SU-DHL-6 (cell line): ENCODE measurements at regions not wholly inside any gene's neighbourhood (a gene's known extent, or its start where the extent isn't known, plus 50 kb on each side); places are given as distances from the start of the nearest gene placed in this dataset.

Experiments
- H2AFZ ChIP-seq: fragments of 200-600 bp; sonication (generic); 2 replicates; pipeline ENCODE4 v1.6.1; 2014; ENCODE audit warnings: low read depth, mild to moderate bottlenecking, moderate library complexity, mixed read lengths, antibody characterized with exemption, low read length; ENCODE audit not compliant: severe bottlenecking
- H3F3A ChIP-seq: fragments of 200-600 bp; shearing (Covaris generic); 2 replicates; pipeline ENCODE4 v1.6.0; 2016; ENCODE audit warnings: antibody characterized with exemption, mild to moderate bottlenecking; ENCODE audit not compliant: insufficient read depth
- H3K27ac ChIP-seq: fragments of 200-600 bp; sonication (generic); 2 replicates; pipeline ENCODE4 v1.5.1; 2016; ENCODE audit warnings: low read depth, mild to moderate bottlenecking, low read length, moderate library complexity, mixed read lengths
- H3K27me3 ChIP-seq: fragments of 200-600 bp; sonication (generic), shearing (Covaris generic); 2 replicates; pipeline ENCODE4 v1.6.0; 2014; ENCODE audit warnings: mild to moderate bottlenecking, low read length
- H3K36me3 ChIP-seq: fragments of 200-600 bp; sonication (generic); 2 replicates; pipeline ENCODE4 v1.6.1; 2014; ENCODE audit warnings: mild to moderate bottlenecking, low read length, mixed read lengths
- H3K4me2 ChIP-seq: fragments of 300-600, 200-600 bp; shearing (Covaris generic), sonication (generic); 2 replicates; pipeline ENCODE4 v1.6.0; 2014; ENCODE audit warnings: low read length, low read depth, mild to moderate bottlenecking; ENCODE audit not compliant: poor library complexity, severe bottlenecking
- H3K4me3 ChIP-seq: fragments of 200-600 bp; sonication (generic); 2 replicates; pipeline ENCODE4 v1.5.1; 2014; ENCODE audit warnings: antibody characterized with exemption, low read length, mild to moderate bottlenecking, mixed read lengths; ENCODE audit not compliant: insufficient read depth, poor library complexity, severe bottlenecking
- H3K79me2 ChIP-seq: fragments of 200-600 bp; sonication (generic); 2 replicates; pipeline ENCODE4 v1.6.1; 2014; ENCODE audit warnings: mild to moderate bottlenecking, low read length, moderate library complexity; ENCODE audit not compliant: insufficient read depth
- H3K9ac ChIP-seq: fragments of 200-600 bp; sonication (generic); 2 replicates; pipeline ENCODE4 v1.7.0; 2014; ENCODE audit warnings: mild to moderate bottlenecking, low read length
- H3K9me2 ChIP-seq: fragments of 200-600 bp; sonication (generic); replicated peaks from 2 replicates; pipeline ENCODE4 v1.6.1; 2014; ENCODE audit warnings: low read length; ENCODE audit not compliant: insufficient read depth
- H3K9me3 ChIP-seq: fragments of 200-600 bp; sonication (generic); 2 replicates; pipeline ENCODE4 v1.6.1; 2014; ENCODE audit warnings: low read length, mixed read lengths; ENCODE audit not compliant: insufficient read depth
- H4K20me1 ChIP-seq: fragments of 200-600 bp; sonication (generic); 2 replicates; pipeline ENCODE4 v1.6.1; 2014; ENCODE audit warnings: low read depth, mild to moderate bottlenecking, antibody characterized with exemption, low read length, moderate library complexity, mixed read lengths
- EZH2phosphoT487 ChIP-seq: fragments of 200-600 bp; sonication (generic), shearing (Covaris generic); conservative IDR thresholded peaks from 2 replicates; pipeline ENCODE4 v1.6.1; 2018; ENCODE audit warnings: mild to moderate bottlenecking, antibody characterized with exemption, low read length, moderate library complexity, mixed read lengths
- TF ChIP-seq, protein P1 (sequence below): fragments of 200-600 bp; sonication (generic); IDR thresholded peaks from one replicate; pipeline ENCODE4 v1.5.1; 2017; ENCODE audit warnings: antibody characterized with exemption, mild to moderate bottlenecking, low read length, moderate library complexity; ENCODE audit not compliant: insufficient read depth, poor library complexity, severe bottlenecking

DNA sequence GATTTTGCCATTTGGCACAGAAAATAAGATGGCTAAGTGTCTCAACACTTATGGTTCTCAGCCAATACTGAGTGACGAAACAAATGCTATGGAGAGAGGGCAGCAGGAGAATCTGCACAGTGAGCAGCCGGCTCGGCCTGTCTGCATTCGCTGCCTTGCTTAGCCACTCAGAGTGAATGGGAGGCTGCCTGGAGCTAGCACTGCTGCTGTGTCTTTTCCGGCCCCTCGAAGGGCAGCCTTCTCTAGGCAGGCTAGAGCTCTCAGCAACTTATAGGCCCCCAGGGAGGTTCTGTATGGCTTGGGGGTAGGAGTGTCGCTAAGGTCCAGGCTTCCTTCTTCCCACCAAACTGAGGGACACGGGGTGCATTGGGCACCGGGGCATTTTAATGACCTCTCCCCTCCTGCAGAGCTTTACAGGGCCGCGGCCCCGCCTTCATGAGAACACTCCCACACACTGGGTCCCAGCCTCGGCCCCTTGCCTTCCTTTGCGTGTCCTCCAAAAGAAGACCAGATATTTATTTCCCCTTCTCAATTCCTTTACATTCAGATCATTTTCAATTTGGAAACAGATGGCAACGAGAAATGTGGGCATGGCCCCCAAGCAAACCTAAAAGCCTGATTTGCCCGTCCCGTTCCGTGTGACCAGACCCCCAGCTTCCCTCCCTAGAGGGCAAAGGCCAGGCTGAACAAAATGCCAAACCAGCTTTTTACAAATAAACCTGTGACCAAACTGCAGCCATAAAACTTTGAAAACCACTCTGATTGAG, 670.9 kb downstream of the TOX3 start:
- TF ChIP-seq, protein P1, sequence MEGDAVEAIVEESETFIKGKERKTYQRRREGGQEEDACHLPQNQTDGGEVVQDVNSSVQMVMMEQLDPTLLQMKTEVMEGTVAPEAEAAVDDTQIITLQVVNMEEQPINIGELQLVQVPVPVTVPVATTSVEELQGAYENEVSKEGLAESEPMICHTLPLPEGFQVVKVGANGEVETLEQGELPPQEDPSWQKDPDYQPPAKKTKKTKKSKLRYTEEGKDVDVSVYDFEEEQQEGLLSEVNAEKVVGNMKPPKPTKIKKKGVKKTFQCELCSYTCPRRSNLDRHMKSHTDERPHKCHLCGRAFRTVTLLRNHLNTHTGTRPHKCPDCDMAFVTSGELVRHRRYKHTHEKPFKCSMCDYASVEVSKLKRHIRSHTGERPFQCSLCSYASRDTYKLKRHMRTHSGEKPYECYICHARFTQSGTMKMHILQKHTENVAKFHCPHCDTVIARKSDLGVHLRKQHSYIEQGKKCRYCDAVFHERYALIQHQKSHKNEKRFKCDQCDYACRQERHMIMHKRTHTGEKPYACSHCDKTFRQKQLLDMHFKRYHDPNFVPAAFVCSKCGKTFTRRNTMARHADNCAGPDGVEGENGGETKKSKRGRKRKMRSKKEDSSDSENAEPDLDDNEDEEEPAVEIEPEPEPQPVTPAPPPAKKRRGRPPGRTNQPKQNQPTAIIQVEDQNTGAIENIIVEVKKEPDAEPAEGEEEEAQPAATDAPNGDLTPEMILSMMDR, result no peak
- no peak for TF ChIP-seq EZH2phosphoT487
- no peak overlapping the region for H3K9ac ChIP-seq
- H3K27me3 ChIP-seq, result no peaks in the 10 kb centered on the region
- no peak overlapping the region for H3K4me3 ChIP-seq
- H3K79me2 ChIP-seq, result no peaks in the 10 kb centered on the region
- no peaks in the 10 kb centered on the region for H3F3A ChIP-seq
- H2AFZ ChIP-seq, result no peak overlapping the region
- H3K36me3 ChIP-seq, result no peaks in the 10 kb centered on the region
- no peak overlapping the region for H3K4me2 ChIP-seq
- H3K27ac ChIP-seq, result no peak overlapping the region
- no peaks in the 10 kb centered on the region for H4K20me1 ChIP-seq
- no peaks in the 10 kb centered on the region for H3K9me3 ChIP-seq
- H3K9me2 ChIP-seq, result no peaks in the 10 kb centered on the region

DNA sequence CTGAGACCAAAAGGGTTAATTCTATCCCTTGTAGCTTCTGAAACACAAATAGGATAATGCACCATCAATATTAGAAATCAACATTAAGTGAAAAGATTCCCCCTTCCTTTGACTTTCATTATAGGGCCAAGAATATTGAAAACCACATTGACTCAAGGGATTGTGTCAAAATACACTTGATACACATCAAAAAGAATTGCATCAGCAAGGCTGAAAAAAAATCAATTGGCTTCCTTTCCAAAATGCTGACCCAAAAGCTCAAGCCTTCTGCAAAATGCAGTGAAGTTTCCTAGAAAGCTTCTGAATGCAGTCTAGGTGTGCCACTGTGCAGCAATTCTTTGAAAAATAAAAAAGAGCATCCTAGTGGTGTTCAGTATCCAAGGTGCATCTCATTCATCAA, 674.4 kb downstream of the TOX3 start:
- no peaks in the 10 kb centered on the region for H3K79me2 ChIP-seq
- H2AFZ ChIP-seq, result no peak overlapping the region
- H3K27me3 ChIP-seq, result no peaks in the 10 kb centered on the region
- no peak overlapping the region for H3K4me3 ChIP-seq
- H4K20me1 ChIP-seq, result no peaks in the 10 kb centered on the region
- H3K9me3 ChIP-seq, result no peaks in the 10 kb centered on the region
- no peak overlapping the region for H3K9ac ChIP-seq
- no peaks in the 10 kb centered on the region for H3F3A ChIP-seq
- TF ChIP-seq EZH2phosphoT487, result no peak
- TF ChIP-seq, protein P1, result no peak
- H3K27ac ChIP-seq, result no peak overlapping the region
- H3K4me2 ChIP-seq, result no peak overlapping the region
- H3K36me3 ChIP-seq, result no peaks in the 10 kb centered on the region
- no peaks in the 10 kb centered on the region for H3K9me2 ChIP-seq

DNA sequence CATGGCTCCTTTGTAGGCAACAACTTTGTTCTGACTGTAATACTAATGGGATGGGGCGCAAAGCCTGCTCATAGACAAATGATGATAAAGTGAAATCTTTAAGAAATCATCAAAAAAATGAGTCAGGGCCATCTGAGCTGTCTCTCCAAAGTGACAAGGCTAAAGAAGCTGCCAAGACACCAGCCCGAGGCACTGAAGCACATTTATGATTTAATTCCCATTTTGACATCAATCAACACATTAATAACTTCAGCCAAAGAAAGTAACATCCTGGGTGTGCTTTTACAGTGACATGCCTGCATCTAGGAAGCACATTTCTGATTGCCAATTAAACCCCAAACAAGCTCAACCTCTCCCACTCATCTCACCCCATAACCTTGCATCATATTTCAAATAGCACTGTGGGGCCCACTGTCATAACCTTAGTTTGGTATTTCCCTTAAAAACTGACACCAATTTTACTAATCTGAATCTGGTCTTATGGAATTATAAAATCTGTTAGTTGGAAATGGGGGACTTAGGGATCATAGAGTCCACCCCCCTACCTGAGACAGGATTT, 676.6 kb downstream of the TOX3 start:
- Histone ChIP-seq H3K27me3 (no peaks in the 10 kb centered on the region), H2AFZ (no peak overlapping the region), H3K36me3 (no peaks in the 10 kb centered on the region), H3K9me2 (no peaks in the 10 kb centered on the region), H3F3A (no peaks in the 10 kb centered on the region), H4K20me1 (no peaks in the 10 kb centered on the region), H3K79me2 (no peaks in the 10 kb centered on the region), H3K9ac (no peak overlapping the region), H3K27ac (no peak overlapping the region), H3K4me2 (no peak overlapping the region), H3K9me3 (no peaks in the 10 kb centered on the region), H3K4me3 (no peak overlapping the region)
- TF ChIP-seq, protein P1, result no peak
- no peak for TF ChIP-seq EZH2phosphoT487
